K562 (cell line): ENCODE measurements at regions not wholly inside any gene's neighbourhood (a gene's known extent, or its start where the extent isn't known, plus 50 kb on each side); places are given as distances from the start of the nearest gene placed in this dataset.
A peak's percentile ranks its signal among the peaks of the same experiment; 100 is the strongest.

Experiments
- DMBX1 ChIP-seq: fragments of 250-450 bp; sonication (Bioruptor Pico); IDR thresholded peaks from 2 replicates; pipeline ENCODE4 v1.8.0; 2022; ENCODE audit warnings: inconsistent platforms, mild to moderate bottlenecking, moderate library complexity, borderline replicate concordance
- HNRNPL ChIP-seq: fragments of 200-400 bp; formaldehyde crosslinking; IDR thresholded peaks from 2 replicates; pipeline ENCODE4 v1.6.1; 2017; ENCODE audit warnings: low read depth, mild to moderate bottlenecking, low read length
- KLF13 ChIP-seq: fragments of 450-650 bp; IDR thresholded peaks from 2 replicates; pipeline ENCODE4 v1.6.1; 2016; ENCODE audit warnings: missing genetic modification characterization, low read depth, mild to moderate bottlenecking, missing compliant biosample characterization, moderate library complexity, borderline replicate concordance
- NR3C1 ChIP-seq: sonication (generic); formaldehyde crosslinking; IDR thresholded peaks from 2 replicates; pipeline ENCODE4 v1.8.1; 2022; ENCODE audit warnings: missing genetic modification reagents
- POLR2H ChIP-seq: IDR thresholded peaks from 2 replicates; pipeline ENCODE4 v1.6.1; 2016; ENCODE audit warnings: missing genetic modification characterization, low read depth, mild to moderate bottlenecking, control low read depth, missing compliant biosample characterization, moderate library complexity
- SREBF1 ChIP-seq: fragments of 150-350 bp; IDR thresholded peaks from 2 replicates; pipeline ENCODE4 v1.6.1; 2014; ENCODE audit warnings: antibody characterized with exemption, low read depth, low read length, borderline replicate concordance
- TBL1XR1 ChIP-seq, 2 experiments: IDR thresholded peaks; 2 replicates each; pipeline ENCODE4 v1.6.1; 2012; ENCODE audit warnings: improper control_type of control experiment in 2 of 2, low read length in 2 of 2, mild to moderate bottlenecking in 1 of 2
- XRCC3 ChIP-seq: fragments of 450-650 bp; IDR thresholded peaks from 2 replicates; pipeline ENCODE4 v1.6.1; 2017; ENCODE audit warnings: mild to moderate bottlenecking, moderate library complexity
- ZFPM2 ChIP-seq: fragments of 250-450 bp; sonication (Bioruptor Pico); IDR thresholded peaks from 2 replicates; pipeline ENCODE4 v1.5.1; 2022; ENCODE audit warnings: mild to moderate bottlenecking
- ZNF175 ChIP-seq: fragments of 200-800 bp; sonication (Bioruptor generic); IDR thresholded peaks from 2 replicates; pipeline ENCODE4 v1.6.1; 2016; ENCODE audit warnings: low read depth, mild to moderate bottlenecking, missing genetic modification characterization, missing compliant biosample characterization
- ZNF3 ChIP-seq: fragments of 250-450 bp; sonication (Bioruptor Pico); IDR thresholded peaks from 2 replicates; pipeline ENCODE4 v1.5.0; 2021; ENCODE audit warnings: mild to moderate bottlenecking, moderate library complexity
- ZNF507 ChIP-seq: conservative IDR thresholded peaks from 2 replicates; pipeline ENCODE4 v1.6.1; 2017; ENCODE audit warnings: missing genetic modification characterization, missing compliant biosample characterization
- TF ChIP-seq, protein P1 (sequence below): fragments of 250-450 bp; sonication (Bioruptor Pico); IDR thresholded peaks from 2 replicates; pipeline ENCODE4 v1.4.0; 2020
- TF ChIP-seq, protein P2 (sequence below): fragments of 250-450 bp; sonication (Bioruptor Pico); IDR thresholded peaks from 2 replicates; pipeline ENCODE4 v1.4.0; 2020; ENCODE audit warnings: mild to moderate bottlenecking
- TF ChIP-seq, protein P3 (sequence below), 3 experiments: fragments of 200-800 bp in 1 of 3; sonication (Bioruptor generic) in 1 of 3; sonication (generic) in 1 of 3; formaldehyde crosslinking in 1 of 3; IDR thresholded peaks; 2 replicates each; pipeline versions ENCODE4 v1.6.1 to v1.8.0; 2016 to 2022; ENCODE audit warnings: mild to moderate bottlenecking in 2 of 3, missing compliant biosample characterization in 2 of 3, missing genetic modification characterization in 2 of 3, missing genetic modification reagents in 1 of 3
- TF ChIP-seq, protein P4 (sequence below): fragments of 250-450 bp; sonication (Bioruptor Pico); IDR thresholded peaks from 2 replicates; pipeline ENCODE4 v1.5.0; 2022; ENCODE audit warnings: mild to moderate bottlenecking
- TF ChIP-seq, protein P5 (sequence below): sonication (generic); formaldehyde crosslinking; IDR thresholded peaks from 2 replicates; pipeline ENCODE4 v1.8.1; 2023; ENCODE audit warnings: mild to moderate bottlenecking, missing genetic modification reagents

DNA sequence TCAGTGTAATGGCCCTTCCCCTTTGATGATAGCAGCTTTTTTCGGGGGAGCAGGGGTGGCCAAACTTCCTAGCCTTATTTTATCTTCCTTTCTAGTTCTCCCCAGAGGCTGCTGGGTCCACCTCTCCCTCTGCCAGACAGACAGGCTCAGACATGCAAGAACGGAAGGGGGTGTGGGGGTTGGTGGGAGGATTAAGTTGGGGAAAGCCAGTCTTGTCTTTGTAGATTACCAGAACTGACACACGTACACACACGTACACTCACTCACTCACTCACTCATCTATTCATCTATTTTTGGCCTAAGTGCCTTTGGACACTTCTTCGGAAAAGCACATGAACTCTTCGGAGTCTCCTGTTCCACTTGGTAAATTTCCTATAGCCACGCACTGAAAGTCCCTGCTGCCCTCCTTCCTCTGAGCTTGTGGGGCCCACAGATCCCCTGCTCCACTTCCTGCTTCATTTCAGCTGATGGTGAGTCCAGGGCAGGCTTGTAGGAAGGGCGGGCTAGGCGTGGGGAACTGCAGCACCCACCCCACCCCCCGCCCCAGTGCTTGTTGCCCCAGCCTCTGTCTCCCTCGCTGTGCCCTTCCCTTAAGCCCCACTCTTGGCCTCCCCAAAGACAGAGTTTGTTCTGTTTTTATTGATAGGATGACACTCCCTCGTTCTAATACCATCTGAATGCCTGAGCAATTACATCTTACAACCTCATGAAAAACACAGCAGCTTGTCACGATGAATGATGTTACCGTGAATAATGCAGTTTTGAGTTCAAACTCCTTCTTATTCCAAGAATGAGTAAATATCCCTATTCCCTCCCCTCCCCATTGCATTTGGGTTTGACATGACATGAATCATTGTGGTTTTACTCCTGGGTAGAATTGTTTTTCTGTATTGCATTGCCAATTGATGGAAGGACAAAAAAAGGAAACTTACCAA is 60.7 kb upstream of the ATP5PO start (continued):
- TF ChIP-seq, protein P1, sequence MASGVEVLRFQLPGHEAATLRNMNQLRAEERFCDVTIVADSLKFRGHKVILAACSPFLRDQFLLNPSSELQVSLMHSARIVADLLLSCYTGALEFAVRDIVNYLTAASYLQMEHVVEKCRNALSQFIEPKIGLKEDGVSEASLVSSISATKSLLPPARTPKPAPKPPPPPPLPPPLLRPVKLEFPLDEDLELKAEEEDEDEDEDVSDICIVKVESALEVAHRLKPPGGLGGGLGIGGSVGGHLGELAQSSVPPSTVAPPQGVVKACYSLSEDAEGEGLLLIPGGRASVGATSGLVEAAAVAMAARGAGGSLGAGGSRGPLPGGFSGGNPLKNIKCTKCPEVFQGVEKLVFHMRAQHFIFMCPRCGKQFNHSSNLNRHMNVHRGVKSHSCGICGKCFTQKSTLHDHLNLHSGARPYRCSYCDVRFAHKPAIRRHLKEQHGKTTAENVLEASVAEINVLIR (CRISPR knock-in tag): no peak
- TF ChIP-seq TBL1XR1 (IDR thresholded peaks at IDR 0.05; ENCODE audit: low read length in 2 of 2) (peak in 1 of 2 experiments; percentile 25; a peak in 1 of 4 replicates), ZNF175 (no peak; the same call in 1 of the 2 replicates), DMBX1 (CRISPR knock-in tag) (peak; percentile 23; the same call in 1 of the 2 replicates), KLF13 (no peak), SREBF1 (no peak), HNRNPL (no peak), ZNF507 (tag) (no peak), ZFPM2 (CRISPR knock-in tag) (no peak), POLR2H (peak; percentile 74), XRCC3 (no peak), NR3C1 (CRISPR knock-in tag) (no peak), ZNF3 (CRISPR knock-in tag) (no peak)
- TF ChIP-seq, protein P2, sequence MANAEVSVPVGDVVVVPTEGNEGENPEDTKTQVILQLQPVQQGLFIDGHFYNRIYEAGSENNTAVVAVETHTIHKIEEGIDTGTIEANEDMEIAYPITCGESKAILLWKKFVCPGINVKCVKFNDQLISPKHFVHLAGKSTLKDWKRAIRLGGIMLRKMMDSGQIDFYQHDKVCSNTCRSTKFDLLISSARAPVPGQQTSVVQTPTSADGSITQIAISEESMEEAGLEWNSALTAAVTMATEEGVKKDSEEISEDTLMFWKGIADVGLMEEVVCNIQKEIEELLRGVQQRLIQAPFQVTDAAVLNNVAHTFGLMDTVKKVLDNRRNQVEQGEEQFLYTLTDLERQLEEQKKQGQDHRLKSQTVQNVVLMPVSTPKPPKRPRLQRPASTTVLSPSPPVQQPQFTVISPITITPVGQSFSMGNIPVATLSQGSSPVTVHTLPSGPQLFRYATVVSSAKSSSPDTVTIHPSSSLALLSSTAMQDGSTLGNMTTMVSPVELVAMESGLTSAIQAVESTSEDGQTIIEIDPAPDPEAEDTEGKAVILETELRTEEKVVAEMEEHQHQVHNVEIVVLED (CRISPR knock-in tag): no peak
- TF ChIP-seq, protein P3, sequence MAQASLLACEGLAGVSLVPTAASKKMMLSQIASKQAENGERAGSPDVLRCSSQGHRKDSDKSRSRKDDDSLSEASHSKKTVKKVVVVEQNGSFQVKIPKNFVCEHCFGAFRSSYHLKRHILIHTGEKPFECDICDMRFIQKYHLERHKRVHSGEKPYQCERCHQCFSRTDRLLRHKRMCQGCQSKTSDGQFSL (CRISPR knock-in tag; IDR thresholded peaks at IDR 0.05): no peak; the same call in 1 of the 2 replicates
- TF ChIP-seq, protein P3 (tag; IDR thresholded peaks at IDR 0.05): no peak
- TF ChIP-seq, protein P4, sequence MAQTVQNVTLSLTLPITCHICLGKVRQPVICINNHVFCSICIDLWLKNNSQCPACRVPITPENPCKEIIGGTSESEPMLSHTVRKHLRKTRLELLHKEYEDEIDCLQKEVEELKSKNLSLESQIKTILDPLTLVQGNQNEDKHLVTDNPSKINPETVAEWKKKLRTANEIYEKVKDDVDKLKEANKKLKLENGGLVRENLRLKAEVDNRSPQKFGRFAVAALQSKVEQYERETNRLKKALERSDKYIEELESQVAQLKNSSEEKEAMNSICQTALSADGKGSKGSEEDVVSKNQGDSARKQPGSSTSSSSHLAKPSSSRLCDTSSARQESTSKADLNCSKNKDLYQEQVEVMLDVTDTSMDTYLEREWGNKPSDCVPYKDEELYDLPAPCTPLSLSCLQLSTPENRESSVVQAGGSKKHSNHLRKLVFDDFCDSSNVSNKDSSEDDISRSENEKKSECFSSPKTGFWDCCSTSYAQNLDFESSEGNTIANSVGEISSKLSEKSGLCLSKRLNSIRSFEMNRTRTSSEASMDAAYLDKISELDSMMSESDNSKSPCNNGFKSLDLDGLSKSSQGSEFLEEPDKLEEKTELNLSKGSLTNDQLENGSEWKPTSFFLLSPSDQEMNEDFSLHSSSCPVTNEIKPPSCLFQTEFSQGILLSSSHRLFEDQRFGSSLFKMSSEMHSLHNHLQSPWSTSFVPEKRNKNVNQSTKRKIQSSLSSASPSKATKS (CRISPR knock-in tag): no peak
- TF ChIP-seq, protein P5, sequence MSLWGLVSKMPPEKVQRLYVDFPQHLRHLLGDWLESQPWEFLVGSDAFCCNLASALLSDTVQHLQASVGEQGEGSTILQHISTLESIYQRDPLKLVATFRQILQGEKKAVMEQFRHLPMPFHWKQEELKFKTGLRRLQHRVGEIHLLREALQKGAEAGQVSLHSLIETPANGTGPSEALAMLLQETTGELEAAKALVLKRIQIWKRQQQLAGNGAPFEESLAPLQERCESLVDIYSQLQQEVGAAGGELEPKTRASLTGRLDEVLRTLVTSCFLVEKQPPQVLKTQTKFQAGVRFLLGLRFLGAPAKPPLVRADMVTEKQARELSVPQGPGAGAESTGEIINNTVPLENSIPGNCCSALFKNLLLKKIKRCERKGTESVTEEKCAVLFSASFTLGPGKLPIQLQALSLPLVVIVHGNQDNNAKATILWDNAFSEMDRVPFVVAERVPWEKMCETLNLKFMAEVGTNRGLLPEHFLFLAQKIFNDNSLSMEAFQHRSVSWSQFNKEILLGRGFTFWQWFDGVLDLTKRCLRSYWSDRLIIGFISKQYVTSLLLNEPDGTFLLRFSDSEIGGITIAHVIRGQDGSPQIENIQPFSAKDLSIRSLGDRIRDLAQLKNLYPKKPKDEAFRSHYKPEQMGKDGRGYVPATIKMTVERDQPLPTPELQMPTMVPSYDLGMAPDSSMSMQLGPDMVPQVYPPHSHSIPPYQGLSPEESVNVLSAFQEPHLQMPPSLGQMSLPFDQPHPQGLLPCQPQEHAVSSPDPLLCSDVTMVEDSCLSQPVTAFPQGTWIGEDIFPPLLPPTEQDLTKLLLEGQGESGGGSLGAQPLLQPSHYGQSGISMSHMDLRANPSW (CRISPR knock-in tag): no peak
